Activated CD4-positive, alpha-beta T cell treated with anti-CD3 and anti-CD28 coated beads, Interleukin-2, Interleukin-4, amounts not matched to agents 100 ng/mL and 50 ng/mL, durations not matched to agents 16 hours and 8 hours (primary cell): ENCODE measurements at regions not wholly inside any gene's neighbourhood (a gene's known extent, or its start where the extent isn't known, plus 50 kb on each side); places are given as distances from the start of the nearest gene placed in this dataset.
"Not testable (repeated sequence)": the region's sequence is repeated elsewhere in the genome, so short reads cannot be mapped to it uniquely, and the experiment has no call there.

Experiments
- DNase-seq: peaks from one replicate; pipeline ENCODE4 v3.0.0-alpha.2; 2020; ENCODE audit warnings: low spot score

- no peak for DNase-seq
Observed at GRCh38 chr2:84132370-84132769, 326.7 kb downstream of the SUCLG1 start.

- DNase-seq: no peak
Observed at GRCh38 chr2:84131278-84131830, 327.7 kb downstream of the SUCLG1 start.

GRCh38 chr2:84129018-84129417 is 330.1 kb downstream of the SUCLG1 start:
- DNase-seq: no peak

GRCh38 chr2:84127812-84128211 is 331.3 kb downstream of the SUCLG1 start:
- DNase-seq: not testable (repeated sequence)

- DNase-seq: no peak
Observed at GRCh38 chr2:84126530-84126929, 332.6 kb downstream of the SUCLG1 start.

- DNase-seq: no peak
Observed at GRCh38 chr2:84126084-84126483, 333.0 kb downstream of the SUCLG1 start.

GRCh38 chr2:84116143-84116542 is 342.9 kb downstream of the SUCLG1 start:
- no peak for DNase-seq

- peak; percentile 25 for DNase-seq
Observed at GRCh38 chr2:84115173-84115857, 343.8 kb downstream of the SUCLG1 start.

- DNase-seq: not testable (repeated sequence)
Observed at GRCh38 chr2:84103816-84104527, 355.1 kb downstream of the SUCLG1 start.

- no peak for DNase-seq
Observed at GRCh38 chr2:84102274-84102673, 356.8 kb downstream of the SUCLG1 start.

GRCh38 chr2:84088656-84089055 is 370.4 kb downstream of the SUCLG1 start:
- DNase-seq: no peak

GRCh38 chr2:84085562-84085961 is 373.5 kb downstream of the SUCLG1 start:
- no peak for DNase-seq

- no peak for DNase-seq
Observed at GRCh38 chr2:84084856-84085255, 374.2 kb downstream of the SUCLG1 start.

- DNase-seq: no peak
Observed at GRCh38 chr2:84083984-84084383, 375.1 kb downstream of the SUCLG1 start.

GRCh38 chr2:84078471-84078870 is 380.6 kb downstream of the SUCLG1 start:
- DNase-seq: no peak

GRCh38 chr2:84077496-84077895 is 381.6 kb downstream of the SUCLG1 start:
- peak; percentile 17 for DNase-seq

- DNase-seq: no peak
Observed at GRCh38 chr2:84071050-84071449, 388.0 kb downstream of the SUCLG1 start.

- DNase-seq: no peak
Observed at GRCh38 chr2:84065857-84066256, 393.2 kb downstream of the SUCLG1 start.

- no peak for DNase-seq
Observed at GRCh38 chr2:84057917-84058560, 401.0 kb downstream of the SUCLG1 start.

GRCh38 chr2:84055816-84056215 is 403.3 kb downstream of the SUCLG1 start:
- no peak for DNase-seq

GRCh38 chr2:84054577-84054976 is 404.5 kb downstream of the SUCLG1 start:
- not testable (repeated sequence) for DNase-seq

- DNase-seq: no peak
Observed at GRCh38 chr2:84052913-84053312, 406.2 kb downstream of the SUCLG1 start.

GRCh38 chr2:84052043-84052442 is 407.0 kb downstream of the SUCLG1 start:
- DNase-seq: no peak
